Activated CD4-positive, CD25-positive, alpha-beta regulatory T cell treated with anti-CD3 and anti-CD28 coated beads, Interleukin-2, amount 50 U/mL, for 24 hours (primary cell): ENCODE measurements at regions not wholly inside any gene's neighbourhood (a gene's known extent, or its start where the extent isn't known, plus 50 kb on each side); places are given as distances from the start of the nearest gene placed in this dataset.

ENCODE experiments used
- ATAC-seq, 2 donors: fragments of 150-1000 bp; cut with Tn5 transposase; one replicate each; pipeline ENCODE4 v1.10.0; 2021; ENCODE audit warnings: mild to moderate bottlenecking in 1 of 2, moderate library complexity in 1 of 2

DNA sequence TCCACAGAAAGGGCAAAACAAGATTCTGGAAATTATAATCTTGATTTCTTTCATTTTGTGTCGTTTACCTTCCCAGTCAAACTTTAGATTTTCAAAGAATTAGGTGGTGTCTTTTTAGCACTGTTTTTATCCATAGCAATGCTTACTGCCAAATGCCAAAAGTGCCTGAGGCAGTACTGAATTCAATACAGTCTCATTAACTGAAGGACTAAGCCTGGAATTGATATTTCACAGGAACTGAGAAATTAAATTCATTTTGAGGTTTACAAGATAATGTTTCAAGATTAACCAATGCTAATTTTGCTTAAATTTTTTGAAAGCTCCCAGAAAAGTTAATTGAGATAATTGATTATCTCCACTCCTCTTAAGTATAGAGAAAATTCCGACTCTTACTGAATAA is 68.8 kb upstream of the ARHGAP24 start:
- ATAC-seq: no peak

DNA sequence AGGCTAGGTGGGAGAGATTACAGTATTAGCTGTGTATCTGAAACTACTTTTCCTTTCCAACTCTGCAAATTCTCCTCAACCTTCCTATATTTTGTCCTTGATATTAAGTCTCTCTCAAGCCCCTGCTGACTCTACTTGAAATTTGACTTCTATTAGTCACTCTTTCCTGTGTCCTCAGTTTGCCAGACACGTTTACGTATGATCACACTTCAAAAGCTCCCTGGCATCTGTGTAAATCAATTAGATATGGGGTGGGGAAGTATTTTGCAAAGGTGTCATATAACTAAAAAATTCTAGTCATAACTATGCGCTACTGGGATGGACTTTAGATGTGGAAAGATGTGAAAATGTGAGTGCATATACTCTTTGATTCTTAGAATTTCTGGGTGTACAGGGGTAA is 67.4 kb upstream of the ARHGAP24 start:
- ATAC-seq: no peak

DNA sequence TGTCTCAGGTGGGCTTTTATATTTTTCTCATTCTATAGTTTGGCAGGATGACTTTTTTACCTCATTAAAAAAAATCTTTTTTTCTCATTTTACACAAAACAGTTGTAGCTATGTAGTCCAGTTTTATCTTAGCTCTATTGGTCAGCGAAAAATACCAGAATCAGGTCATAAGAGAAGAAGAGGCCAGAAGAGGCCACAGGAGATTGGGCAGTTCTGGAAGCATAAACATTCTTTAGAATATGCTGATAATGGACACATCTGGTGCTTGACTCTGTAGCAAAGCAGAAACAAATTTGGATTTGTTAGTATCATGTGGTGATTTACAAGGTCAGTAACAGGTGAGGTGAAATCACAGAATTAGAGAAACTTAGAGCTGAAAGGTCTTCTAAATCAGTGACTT is 66.6 kb upstream of the ARHGAP24 start:
- no peak for ATAC-seq

GRCh38 chr4:85409251-85409650 is 65.7 kb upstream of the ARHGAP24 start:
- no peak for ATAC-seq

- no peak for ATAC-seq
Observed at GRCh38 chr4:85411386-85411785, 63.6 kb upstream of the ARHGAP24 start.

GRCh38 chr4:85414972-85415371 is 60.0 kb upstream of the ARHGAP24 start:
- no peak for ATAC-seq

DNA sequence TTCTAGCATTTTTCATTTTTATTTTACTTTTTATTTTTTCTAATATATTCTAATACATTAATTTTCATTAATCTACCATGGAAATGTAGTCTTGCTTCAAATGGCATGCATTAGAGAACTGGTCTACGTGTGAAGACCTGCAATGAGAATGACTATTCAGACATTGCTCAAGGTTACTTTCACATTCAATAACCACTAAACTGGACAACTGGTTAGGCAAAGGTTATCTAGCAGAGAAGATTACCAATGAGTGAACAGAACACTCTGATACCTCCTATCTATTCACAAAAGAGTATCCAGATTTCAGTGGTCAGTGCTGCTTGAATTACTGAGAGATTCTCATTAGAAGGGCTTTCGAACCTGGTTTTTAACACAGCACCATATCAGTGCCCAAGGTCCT is 58.9 kb upstream of the ARHGAP24 start:
- ATAC-seq: no peak

- no peak for ATAC-seq
Observed at GRCh38 chr4:85419103-85419502, 55.8 kb upstream of the ARHGAP24 start.

DNA sequence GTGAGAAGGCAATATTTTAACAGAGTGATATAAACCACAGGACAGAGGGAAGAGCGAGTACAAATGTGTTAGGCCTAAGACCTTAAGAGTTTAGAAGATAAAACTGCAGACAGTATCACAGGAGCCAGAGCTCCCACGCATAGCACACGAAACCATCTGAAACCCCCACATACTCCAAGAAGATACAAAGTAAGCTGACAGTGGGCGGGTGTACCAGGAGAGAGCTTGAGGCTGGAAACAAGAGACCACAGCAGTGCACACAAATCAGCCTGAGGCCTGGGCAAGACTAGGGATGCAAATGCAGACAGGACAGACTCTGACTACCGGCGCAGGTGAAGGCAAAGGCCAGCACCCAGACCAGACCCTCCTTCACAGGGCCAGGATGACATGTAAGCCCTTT is 54.1 kb upstream of the ARHGAP24 start:
- ATAC-seq: no peak

GRCh38 chr4:85423431-85423830 is 51.5 kb upstream of the ARHGAP24 start:
- peak in 1 of 2 donors; percentile 13 for ATAC-seq
